Progenitor cell of endocrine pancreas (in vitro differentiated cells): ENCODE measurements at regions not wholly inside any gene's neighbourhood (a gene's known extent, or its start where the extent isn't known, plus 50 kb on each side); places are given as distances from the start of the nearest gene placed in this dataset.

ENCODE experiments used
- DNase-seq: peaks from one replicate; pipeline ENCODE4 v3.0.0; 2021; ENCODE audit warnings: low spot score; ENCODE audit not compliant: unreplicated experiment
- H3K27ac Mint-ChIP-seq: 2 replicates; pipeline ENCODE4 v1.8.0; 2021; ENCODE audit warnings: mild to moderate bottlenecking, moderate library complexity, mixed read lengths
- H3K27me3 Mint-ChIP-seq: 2 replicates; pipeline ENCODE4 v1.8.0; 2021; ENCODE audit warnings: mixed read lengths
- H3K36me3 Mint-ChIP-seq: 2 replicates; pipeline ENCODE4 v1.8.0; 2022; ENCODE audit warnings: mixed read lengths; ENCODE audit not compliant: insufficient read depth
- H3K4me1 Mint-ChIP-seq: 2 replicates; pipeline ENCODE4 v1.8.0; 2021; ENCODE audit warnings: low read depth, mixed read lengths
- H3K4me3 Mint-ChIP-seq: 2 replicates; pipeline ENCODE4 v1.8.0; 2021; ENCODE audit warnings: low read depth, mild to moderate bottlenecking, moderate library complexity, mixed read lengths
- H3K9me3 Mint-ChIP-seq: 2 replicates; pipeline ENCODE4 v1.8.0; 2021; ENCODE audit warnings: low read depth, mixed read lengths
- CTCF ChIP-seq: fragments of 200-600 bp; sonication (generic); IDR thresholded peaks from one replicate; pipeline ENCODE4 v1.5.0; 2021; ENCODE audit warnings: antibody characterized with exemption, mild to moderate bottlenecking; ENCODE audit not compliant: unreplicated experiment

GRCh38 chr10:130745821-130746220, 565.7 kb downstream of the TCERG1L start:
- Mint-ChIP-seq H3K9me3 (no peaks in the 10 kb centered on the region), H3K4me1 (no peaks in the 10 kb centered on the region), H3K27me3 (peaks cover 12% of the 10 kb centered on the region), H3K4me3 (no peak overlapping the region), H3K36me3 (no peaks in the 10 kb centered on the region), H3K27ac (no peak overlapping the region)
- TF ChIP-seq CTCF, result no peak
- no peak for DNase-seq

GRCh38 chr10:130746311-130746710, 565.2 kb downstream of the TCERG1L start:
- no peak overlapping the region for H3K27ac Mint-ChIP-seq
- no peaks in the 10 kb centered on the region for H3K9me3 Mint-ChIP-seq
- no peak overlapping the region for H3K4me3 Mint-ChIP-seq
- no peaks in the 10 kb centered on the region for H3K36me3 Mint-ChIP-seq
- DNase-seq, result no peak
- no peaks in the 10 kb centered on the region for H3K4me1 Mint-ChIP-seq
- no peak for TF ChIP-seq CTCF
- peaks cover 13% of the 10 kb centered on the region for H3K27me3 Mint-ChIP-seq

GRCh38 chr10:130747356-130747755, 564.2 kb downstream of the TCERG1L start:
- no peaks in the 10 kb centered on the region for H3K36me3 Mint-ChIP-seq
- no peak overlapping the region for H3K27ac Mint-ChIP-seq
- H3K9me3 Mint-ChIP-seq, result no peaks in the 10 kb centered on the region
- no peak overlapping the region for H3K4me3 Mint-ChIP-seq
- DNase-seq, result no peak
- peaks cover 13% of the 10 kb centered on the region for H3K27me3 Mint-ChIP-seq
- no peaks in the 10 kb centered on the region for H3K4me1 Mint-ChIP-seq
- no peak for TF ChIP-seq CTCF

GRCh38 chr10:130747946-130748345, 563.6 kb downstream of the TCERG1L start:
- no peak for DNase-seq
- Mint-ChIP-seq H3K9me3 (no peaks in the 10 kb centered on the region), H3K4me3 (no peak overlapping the region), H3K27ac (no peak overlapping the region), H3K27me3 (peaks cover 13% of the 10 kb centered on the region), H3K36me3 (no peaks in the 10 kb centered on the region), H3K4me1 (no peaks in the 10 kb centered on the region)
- TF ChIP-seq CTCF, result no peak

GRCh38 chr10:130748409-130749057, 563.0 kb downstream of the TCERG1L start:
- Mint-ChIP-seq H3K9me3 (no peaks in the 10 kb centered on the region), H3K4me3 (no peak overlapping the region), H3K4me1 (no peaks in the 10 kb centered on the region), H3K27me3 (peaks cover 13% of the 10 kb centered on the region), H3K27ac (no peak overlapping the region), H3K36me3 (no peaks in the 10 kb centered on the region)
- TF ChIP-seq CTCF, result no peak
- DNase-seq, result no peak
